ENCODE measurements at regions not wholly inside any gene's neighbourhood (a gene's known extent, or its start where the extent isn't known, plus 50 kb on each side); places are given as distances from the start of the nearest gene placed in this dataset.

DNA sequence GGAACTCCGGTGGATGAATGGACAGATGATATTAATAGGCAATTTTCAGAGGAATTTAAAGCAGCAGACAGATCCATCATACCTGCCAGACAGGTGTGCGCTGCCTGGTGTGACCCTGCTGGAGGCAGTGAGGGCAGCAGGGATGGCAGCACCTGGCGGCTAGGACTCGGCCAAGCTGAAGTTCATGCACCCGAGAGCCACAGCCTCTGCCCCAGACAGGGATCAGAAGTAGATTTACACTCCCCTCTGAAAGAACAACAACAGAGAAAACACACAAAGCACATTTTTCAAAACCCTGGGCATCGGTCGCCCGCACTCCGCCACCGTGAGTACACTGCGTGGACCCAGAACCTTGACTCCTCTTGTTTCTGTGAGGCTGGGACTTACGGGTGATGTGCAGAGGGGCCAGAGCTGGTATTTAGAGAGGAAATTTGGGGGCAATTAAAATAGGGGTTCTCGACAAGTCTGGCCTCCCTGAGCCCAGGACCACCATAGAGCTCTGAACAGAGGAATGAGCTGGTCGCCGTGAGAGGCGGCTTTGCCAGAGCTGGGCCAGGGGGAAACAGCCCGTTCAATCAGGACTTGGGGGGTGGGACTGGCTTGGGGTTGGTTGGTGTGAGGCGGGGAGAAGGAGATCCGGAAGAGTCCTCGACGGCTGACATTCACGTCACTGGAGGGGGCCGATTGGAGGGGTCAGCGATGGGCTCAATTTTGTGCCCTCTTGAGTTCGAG, 101.0 kb downstream of the METRNL start:
- no peak overlapping the region for H3K4me3 ChIP-seq (ENCODE audit: low read depth, low read length)
- DNase-seq (ENCODE audit: low read depth): no peak
- TF ChIP-seq, protein P1, sequence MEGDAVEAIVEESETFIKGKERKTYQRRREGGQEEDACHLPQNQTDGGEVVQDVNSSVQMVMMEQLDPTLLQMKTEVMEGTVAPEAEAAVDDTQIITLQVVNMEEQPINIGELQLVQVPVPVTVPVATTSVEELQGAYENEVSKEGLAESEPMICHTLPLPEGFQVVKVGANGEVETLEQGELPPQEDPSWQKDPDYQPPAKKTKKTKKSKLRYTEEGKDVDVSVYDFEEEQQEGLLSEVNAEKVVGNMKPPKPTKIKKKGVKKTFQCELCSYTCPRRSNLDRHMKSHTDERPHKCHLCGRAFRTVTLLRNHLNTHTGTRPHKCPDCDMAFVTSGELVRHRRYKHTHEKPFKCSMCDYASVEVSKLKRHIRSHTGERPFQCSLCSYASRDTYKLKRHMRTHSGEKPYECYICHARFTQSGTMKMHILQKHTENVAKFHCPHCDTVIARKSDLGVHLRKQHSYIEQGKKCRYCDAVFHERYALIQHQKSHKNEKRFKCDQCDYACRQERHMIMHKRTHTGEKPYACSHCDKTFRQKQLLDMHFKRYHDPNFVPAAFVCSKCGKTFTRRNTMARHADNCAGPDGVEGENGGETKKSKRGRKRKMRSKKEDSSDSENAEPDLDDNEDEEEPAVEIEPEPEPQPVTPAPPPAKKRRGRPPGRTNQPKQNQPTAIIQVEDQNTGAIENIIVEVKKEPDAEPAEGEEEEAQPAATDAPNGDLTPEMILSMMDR (IDR thresholded peaks at IDR 0.05; ENCODE audit: insufficient read depth, low read depth, low read length, missing control alignments): no peak

DNA sequence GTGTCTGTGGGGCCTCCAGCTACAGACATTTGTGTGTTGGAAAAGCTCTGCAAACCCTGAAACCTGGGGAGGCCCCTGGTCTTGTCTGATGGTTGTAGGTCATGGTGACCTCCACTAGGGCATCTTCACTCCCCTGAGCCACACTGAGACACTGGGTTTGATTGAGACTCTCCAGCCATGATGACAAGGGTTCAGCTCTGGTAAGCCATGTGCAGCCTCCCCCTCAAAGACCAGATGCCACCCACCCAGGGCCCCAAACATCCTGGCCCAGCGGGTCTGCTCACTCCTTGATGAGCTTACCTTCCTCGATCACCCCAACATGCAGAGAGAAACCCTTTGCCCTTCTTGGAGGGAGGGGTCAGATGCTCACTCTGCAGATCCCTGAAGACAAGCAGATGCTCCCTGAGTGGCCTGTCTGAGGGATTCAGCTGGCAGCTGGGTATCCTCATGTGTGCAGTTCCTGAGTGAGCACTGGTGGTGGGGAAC, 101.6 kb downstream of the METRNL start:
- TF ChIP-seq, protein P1 (IDR thresholded peaks at IDR 0.05; ENCODE audit: insufficient read depth, low read depth, low read length, missing control alignments): no peak
- no peak for DNase-seq (ENCODE audit: low read depth)
- H3K4me3 ChIP-seq (ENCODE audit: low read depth, low read length): no peak overlapping the region

DNA sequence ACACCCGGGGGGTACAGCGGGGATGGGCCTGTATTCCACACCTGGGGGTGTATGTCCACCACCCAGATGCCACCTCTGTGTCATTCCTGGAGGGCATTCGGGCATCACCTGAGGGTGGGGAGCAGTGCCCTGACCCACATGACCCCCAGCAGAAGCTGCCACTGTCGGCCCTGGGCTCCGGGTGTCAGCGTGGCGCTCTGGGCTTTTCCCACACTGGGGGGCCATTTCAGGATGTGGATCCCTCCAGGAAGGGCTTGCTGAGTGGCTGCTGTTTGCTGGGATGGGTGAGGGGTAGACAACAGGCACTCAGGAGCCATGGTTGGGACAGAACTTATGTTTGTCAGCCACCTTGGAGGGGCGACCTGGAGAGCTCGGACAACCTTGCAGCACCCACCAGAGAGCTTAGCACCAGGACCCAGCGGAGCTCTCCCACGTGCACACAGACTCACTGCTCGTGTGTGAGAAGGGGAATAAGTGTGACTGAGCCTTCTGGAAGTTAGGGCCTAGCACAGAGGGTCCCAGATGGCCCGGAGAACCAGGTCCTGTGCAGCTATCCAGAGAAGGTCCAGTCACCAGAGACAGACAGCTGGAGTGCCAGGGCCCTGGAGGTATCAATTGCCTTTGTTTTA, 102.7 kb downstream of the METRNL start:
- TF ChIP-seq, protein P1 (IDR thresholded peaks at IDR 0.05; ENCODE audit: insufficient read depth, low read depth, low read length, missing control alignments): no peak
- no peak for DNase-seq (ENCODE audit: low read depth)
- no peak overlapping the region for H3K4me3 ChIP-seq (ENCODE audit: low read depth, low read length)

DNA sequence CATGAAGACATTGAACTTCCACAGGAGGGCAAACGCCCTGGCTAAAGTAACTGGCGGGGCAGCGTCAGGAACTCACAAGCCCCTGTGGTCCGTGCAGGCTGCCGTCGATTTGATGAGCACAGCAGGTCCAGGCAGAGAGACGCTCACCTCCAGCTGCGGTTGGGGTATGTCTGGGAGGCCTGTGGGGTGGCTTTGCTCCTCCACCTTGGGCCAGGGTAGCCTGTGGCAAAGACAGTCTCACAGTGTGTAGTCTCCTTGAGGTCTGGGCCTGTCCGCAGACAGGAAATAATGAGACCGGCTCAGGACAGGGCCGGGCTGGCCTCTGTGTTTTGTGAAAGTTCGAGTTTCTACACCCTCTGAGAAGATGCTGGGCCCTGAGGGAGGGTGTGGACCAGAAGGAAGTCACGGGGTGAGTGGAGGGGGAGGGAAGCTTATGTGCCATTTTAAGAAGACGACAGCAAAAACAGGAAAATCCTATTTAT, 103.3 kb downstream of the METRNL start:
- H3K4me3 ChIP-seq (ENCODE audit: low read depth, low read length): no peak overlapping the region
- no peak for DNase-seq (ENCODE audit: low read depth)
- TF ChIP-seq, protein P1 (IDR thresholded peaks at IDR 0.05; ENCODE audit: insufficient read depth, low read depth, low read length, missing control alignments): no peak

DNA sequence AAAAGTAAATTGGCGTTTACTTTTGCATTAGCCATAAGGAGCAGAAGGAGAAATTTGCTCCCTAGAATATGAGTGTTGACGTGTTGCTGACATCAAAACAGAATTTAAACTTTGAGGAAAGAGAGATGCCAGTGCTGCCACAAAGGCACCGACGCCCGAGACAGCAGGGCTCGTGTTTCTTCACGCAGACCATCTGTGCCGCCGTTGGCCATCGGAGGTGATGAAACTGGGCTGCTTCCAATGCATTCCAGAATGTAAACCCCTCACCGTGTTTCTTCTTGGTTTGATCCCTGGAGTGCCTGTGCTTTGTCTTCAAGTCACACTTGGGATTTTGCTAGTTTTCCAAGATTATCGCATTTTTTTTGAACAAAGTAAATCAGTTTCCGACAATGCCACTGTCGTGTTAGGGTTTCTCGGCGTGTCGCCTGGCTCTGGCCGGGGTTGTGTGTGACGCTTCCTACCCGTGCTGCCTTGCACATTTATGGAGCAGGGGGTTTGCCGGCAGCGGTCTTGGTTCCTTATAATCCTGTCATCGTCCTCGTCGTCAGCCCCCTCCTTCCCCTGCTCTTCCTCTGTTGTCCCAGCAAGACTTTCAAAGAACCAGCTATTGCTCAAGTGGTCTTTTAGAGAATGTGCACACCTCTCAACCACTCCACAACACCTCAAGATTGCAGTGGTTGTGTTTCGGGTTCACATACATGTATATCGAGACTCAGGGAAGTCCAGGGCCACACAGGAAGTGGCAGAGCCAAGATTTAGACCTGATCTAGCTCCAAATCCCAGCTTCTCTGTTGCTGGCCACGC, 103.9 kb downstream of the METRNL start:
- TF ChIP-seq, protein P1 (IDR thresholded peaks at IDR 0.05; ENCODE audit: insufficient read depth, low read depth, low read length, missing control alignments): no peak
- DNase-seq (ENCODE audit: low read depth): no peak
- no peak overlapping the region for H3K4me3 ChIP-seq (ENCODE audit: low read depth, low read length)

DNA sequence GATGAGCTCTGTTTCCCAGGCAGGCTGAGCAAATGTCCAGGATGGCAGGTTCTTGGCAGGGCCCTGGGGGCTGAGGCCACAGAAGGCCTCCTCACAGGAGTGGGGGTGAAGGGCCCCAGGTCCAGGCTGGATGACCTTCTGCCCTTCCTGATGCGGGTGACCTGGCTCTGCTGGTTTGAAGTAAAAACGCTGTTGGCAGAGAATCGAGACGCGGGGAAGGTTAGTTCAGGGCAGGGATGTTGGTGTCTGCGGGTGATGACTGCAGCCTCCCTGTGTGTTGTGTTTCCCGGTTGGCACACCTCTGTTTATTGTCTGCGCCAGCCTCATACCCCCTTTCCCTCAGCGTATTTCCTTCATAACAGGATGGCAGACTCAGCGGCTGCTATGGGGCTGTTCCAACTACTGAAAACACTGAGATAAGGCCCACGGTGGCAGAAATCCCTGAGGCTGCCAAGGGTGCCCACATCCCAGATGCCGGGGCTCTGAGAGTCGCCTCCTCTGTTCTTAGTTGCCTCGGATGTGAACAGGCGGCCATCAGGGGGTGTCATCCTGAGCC, 104.6 kb downstream of the METRNL start:
- H3K4me3 ChIP-seq (ENCODE audit: low read depth, low read length): no peak overlapping the region
- DNase-seq (ENCODE audit: low read depth): no peak
- TF ChIP-seq, protein P1 (IDR thresholded peaks at IDR 0.05; ENCODE audit: insufficient read depth, low read depth, low read length, missing control alignments): no peak

Measured in GM12865 (cell line).